ENCODE measurements at regions not wholly inside any gene's neighbourhood (a gene's known extent, or its start where the extent isn't known, plus 50 kb on each side); places are given as distances from the start of the nearest gene placed in this dataset.

DNA sequence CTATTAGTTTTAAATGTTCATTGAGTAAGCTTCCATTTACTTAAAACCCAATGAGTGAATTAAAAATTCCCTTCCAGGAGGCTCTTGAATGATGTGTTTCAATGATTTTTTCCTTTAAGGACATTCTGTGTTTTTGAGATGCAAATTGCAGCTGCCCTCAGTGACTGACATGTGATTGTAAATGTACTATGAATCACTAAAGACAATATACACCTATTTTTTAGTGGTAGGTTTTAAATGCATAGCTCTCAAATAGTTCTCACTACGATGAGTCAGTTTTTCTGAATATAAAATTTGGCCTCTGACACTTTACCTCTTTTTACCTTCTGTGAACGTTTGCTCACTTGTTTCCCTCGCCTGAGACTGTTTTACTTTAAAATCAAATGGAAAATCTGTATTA lies 204.7 kb downstream of the BARHL2 start:
- no peak overlapping the region for H3K4me3 ChIP-seq (ENCODE audit: low read depth, low read length)
- no peak for DNase-seq (ENCODE audit: low read depth)
- TF ChIP-seq POLR2A (IDR thresholded peaks at IDR 0.05; ENCODE audit: extremely low read depth, insufficient read length) = no peak
- TF ChIP-seq MYC (IDR thresholded peaks at IDR 0.05; ENCODE audit: low read depth, low read length) = no peak
- TF ChIP-seq, protein P1, sequence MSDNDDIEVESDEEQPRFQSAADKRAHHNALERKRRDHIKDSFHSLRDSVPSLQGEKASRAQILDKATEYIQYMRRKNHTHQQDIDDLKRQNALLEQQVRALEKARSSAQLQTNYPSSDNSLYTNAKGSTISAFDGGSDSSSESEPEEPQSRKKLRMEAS (IDR thresholded peaks at IDR 0.05; ENCODE audit: low read depth, low read length) = no peak
- TF ChIP-seq, protein P2, sequence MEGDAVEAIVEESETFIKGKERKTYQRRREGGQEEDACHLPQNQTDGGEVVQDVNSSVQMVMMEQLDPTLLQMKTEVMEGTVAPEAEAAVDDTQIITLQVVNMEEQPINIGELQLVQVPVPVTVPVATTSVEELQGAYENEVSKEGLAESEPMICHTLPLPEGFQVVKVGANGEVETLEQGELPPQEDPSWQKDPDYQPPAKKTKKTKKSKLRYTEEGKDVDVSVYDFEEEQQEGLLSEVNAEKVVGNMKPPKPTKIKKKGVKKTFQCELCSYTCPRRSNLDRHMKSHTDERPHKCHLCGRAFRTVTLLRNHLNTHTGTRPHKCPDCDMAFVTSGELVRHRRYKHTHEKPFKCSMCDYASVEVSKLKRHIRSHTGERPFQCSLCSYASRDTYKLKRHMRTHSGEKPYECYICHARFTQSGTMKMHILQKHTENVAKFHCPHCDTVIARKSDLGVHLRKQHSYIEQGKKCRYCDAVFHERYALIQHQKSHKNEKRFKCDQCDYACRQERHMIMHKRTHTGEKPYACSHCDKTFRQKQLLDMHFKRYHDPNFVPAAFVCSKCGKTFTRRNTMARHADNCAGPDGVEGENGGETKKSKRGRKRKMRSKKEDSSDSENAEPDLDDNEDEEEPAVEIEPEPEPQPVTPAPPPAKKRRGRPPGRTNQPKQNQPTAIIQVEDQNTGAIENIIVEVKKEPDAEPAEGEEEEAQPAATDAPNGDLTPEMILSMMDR (IDR thresholded peaks at IDR 0.05; ENCODE audit: low read depth, low read length) = no peak

DNA sequence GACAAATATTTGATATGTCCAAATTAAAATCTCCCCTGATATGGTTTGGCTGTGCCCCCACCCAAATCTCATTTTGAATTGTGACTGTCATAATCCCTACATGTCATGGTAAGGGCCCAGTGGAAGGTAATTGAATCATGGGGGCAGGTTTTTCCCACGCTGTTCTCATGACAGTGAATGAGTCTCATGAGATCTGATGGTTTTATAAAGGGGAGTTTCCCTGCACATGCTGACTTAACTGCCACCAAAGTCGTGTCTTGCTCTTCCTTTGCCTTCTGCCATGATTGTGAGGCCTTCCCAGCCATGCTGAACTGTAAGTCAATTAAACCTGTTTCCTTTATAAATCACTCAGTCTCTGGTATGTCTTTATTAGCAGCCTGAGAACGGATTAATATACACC lies 207.0 kb downstream of the BARHL2 start:
- no peak overlapping the region for H3K4me3 ChIP-seq (ENCODE audit: low read depth, low read length)
- DNase-seq (ENCODE audit: low read depth) = no peak
- TF ChIP-seq MYC (IDR thresholded peaks at IDR 0.05; ENCODE audit: low read depth, low read length) (no peak), POLR2A (IDR thresholded peaks at IDR 0.05; ENCODE audit: extremely low read depth, insufficient read length) (no peak)
- TF ChIP-seq, protein P1 (IDR thresholded peaks at IDR 0.05; ENCODE audit: low read depth, low read length) = no peak
- TF ChIP-seq, protein P2 (IDR thresholded peaks at IDR 0.05; ENCODE audit: low read depth, low read length) = no peak

DNA sequence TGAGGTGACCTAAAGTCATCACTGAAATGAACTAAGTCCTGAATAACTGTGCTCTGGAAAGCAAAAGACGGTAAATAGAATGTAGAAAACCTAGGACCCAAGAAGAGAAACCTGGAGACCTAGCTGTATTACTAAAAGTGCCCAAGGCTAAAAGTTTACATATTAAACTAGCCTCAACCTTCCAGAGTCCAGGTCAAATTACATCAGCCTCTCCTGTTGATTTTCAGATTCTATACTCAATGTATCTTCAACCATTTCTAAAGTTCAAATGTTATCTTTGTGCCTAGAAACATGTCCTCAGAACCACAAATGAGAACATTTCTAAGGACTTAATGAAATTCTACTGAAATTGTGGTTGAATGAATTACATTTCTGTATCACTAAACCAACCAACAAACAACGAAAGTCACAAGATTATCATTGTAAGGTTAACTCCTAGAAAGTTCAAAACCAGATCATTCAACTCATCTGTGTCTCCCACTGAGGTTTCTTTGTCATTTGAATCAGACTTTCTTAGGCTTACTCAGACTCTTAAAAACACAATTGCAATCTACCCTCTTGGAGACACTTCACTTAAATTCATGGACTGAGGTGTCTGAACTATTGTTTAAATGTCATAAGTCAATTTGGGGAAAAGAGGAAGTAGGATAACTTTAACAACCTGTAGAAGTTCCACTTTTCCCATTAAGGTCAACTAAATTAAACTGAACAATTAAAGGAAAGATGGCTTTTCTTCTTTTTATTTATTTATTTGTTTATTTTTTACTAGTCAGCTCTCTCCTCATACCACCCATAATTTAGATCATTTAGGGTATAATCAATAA lies 207.7 kb downstream of the BARHL2 start:
- no peak overlapping the region for H3K4me3 ChIP-seq (ENCODE audit: low read depth, low read length)
- no peak for DNase-seq (ENCODE audit: low read depth)
- TF ChIP-seq POLR2A (IDR thresholded peaks at IDR 0.05; ENCODE audit: extremely low read depth, insufficient read length) = no peak
- TF ChIP-seq, protein P2 (IDR thresholded peaks at IDR 0.05; ENCODE audit: low read depth, low read length) = no peak
- TF ChIP-seq, protein P1 (IDR thresholded peaks at IDR 0.05; ENCODE audit: low read depth, low read length) = no peak
- TF ChIP-seq MYC (IDR thresholded peaks at IDR 0.05; ENCODE audit: low read depth, low read length) = no peak

DNA sequence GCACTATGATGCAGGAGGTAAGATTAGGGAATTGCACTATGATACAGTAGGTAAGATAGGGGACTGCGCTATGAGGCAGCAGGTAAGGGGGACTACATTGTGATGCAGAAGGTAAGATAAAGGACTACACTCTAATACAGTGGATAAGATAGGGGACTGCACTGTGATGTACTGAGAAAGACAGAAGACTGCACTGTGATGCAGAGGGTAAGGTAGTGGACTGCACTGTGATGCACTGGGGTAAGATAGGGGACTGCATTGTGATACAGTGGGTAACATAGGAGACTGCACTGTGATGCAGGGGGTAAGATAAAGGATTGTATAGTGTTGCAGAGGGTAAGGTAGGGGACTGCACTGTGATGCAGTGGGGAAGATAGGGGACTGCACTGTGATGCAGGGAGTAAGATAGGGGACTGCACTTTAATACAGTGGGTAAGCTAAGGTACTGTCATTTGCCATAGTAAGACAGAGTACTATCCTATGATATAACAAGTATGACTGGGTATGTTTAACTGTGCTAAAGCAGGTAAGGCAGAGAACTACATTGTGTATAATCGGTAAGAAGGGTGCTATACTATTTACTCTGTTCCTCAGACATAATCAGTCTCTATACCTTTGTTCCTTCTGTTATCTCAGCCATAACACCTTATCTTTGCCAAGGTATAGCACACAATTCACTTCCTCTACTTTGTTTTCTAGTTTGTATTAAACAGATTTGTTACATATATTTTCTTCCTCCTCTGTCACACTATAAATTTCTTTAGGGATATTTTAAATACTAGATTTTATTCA lies 208.5 kb downstream of the BARHL2 start:
- H3K4me3 ChIP-seq (ENCODE audit: low read depth, low read length) = no peak overlapping the region
- TF ChIP-seq, protein P2 (IDR thresholded peaks at IDR 0.05; ENCODE audit: low read depth, low read length) = no peak
- TF ChIP-seq MYC (IDR thresholded peaks at IDR 0.05; ENCODE audit: low read depth, low read length) = no peak
- TF ChIP-seq, protein P1 (IDR thresholded peaks at IDR 0.05; ENCODE audit: low read depth, low read length) = no peak
- TF ChIP-seq POLR2A (IDR thresholded peaks at IDR 0.05; ENCODE audit: extremely low read depth, insufficient read length) = no peak
- no peak for DNase-seq (ENCODE audit: low read depth)

DNA sequence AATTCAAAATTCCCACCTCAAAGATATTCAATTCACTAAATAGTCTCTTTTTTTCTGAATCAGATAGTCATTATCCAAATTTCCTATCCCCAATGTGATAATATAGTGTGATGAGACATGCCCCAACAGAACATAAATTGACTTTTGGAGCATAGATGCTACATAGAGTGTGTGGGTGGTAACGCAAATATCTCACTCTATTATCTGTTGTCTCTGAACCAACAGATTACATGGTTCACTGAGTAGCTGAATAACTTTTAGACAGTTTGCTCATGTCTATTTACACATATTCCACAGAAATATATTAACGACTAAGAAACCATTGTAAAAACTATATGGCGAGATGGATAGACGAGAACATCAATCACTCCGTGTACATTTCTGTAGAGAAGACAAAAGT lies 209.9 kb downstream of the BARHL2 start:
- H3K4me3 ChIP-seq (ENCODE audit: low read depth, low read length) = no peak overlapping the region
- no peak for DNase-seq (ENCODE audit: low read depth)
- TF ChIP-seq POLR2A (IDR thresholded peaks at IDR 0.05; ENCODE audit: extremely low read depth, insufficient read length) = no peak

DNA sequence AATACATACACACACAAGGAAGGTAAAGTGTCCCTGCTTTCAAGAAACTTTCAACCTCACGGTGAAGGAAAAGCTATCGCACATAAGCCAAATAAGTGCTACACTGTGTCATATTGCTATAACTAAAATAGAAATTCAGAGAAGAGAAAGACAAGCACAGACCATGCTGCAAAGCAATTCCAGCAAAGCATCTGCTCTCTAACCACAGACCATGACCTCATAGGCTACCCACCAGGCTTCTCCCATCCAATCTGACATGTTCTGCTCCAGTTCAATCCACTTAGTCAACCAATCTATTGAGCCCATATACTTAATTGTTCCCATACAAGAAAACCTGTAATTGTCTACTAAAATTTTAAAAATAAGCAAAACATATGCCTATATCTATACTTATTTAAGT lies 211.3 kb downstream of the BARHL2 start:
- no peak overlapping the region for H3K4me3 ChIP-seq (ENCODE audit: low read depth, low read length)
- TF ChIP-seq POLR2A (IDR thresholded peaks at IDR 0.05; ENCODE audit: extremely low read depth, insufficient read length) (no peak), MYC (IDR thresholded peaks at IDR 0.05; ENCODE audit: low read depth, low read length) (no peak)
- TF ChIP-seq, protein P1 (IDR thresholded peaks at IDR 0.05; ENCODE audit: low read depth, low read length) = no peak
- TF ChIP-seq, protein P2 (IDR thresholded peaks at IDR 0.05; ENCODE audit: low read depth, low read length) = no peak
- no peak for DNase-seq (ENCODE audit: low read depth)
